ENCODE measurements at regions not wholly inside any gene's neighbourhood (a gene's known extent, or its start where the extent isn't known, plus 50 kb on each side); places are given as distances from the start of the nearest gene placed in this dataset.

DNA sequence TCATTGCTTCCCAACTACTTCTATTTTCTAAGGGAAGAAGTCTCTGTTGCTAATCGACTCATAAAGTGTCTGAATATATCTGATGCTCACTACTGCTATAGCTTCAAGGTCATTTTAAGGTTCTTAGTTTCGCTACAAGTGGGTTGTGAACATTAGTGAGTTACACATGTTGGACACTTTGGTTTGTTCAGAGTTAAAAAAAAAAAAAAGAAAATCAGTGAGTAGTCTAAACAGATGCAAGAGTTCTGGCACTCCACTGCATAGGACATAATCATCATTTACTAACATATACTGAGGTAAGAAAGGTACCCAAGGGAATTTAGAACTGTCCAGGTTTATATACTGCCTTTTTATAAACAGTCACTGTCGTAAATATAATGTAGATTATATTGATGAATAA, 108.8 kb downstream of the KLF12 start:
- no peak overlapping the region for H3K27ac ChIP-seq (ENCODE audit: low read length)
- peaks cover 5% of the 10 kb centered on the region for H3K36me3 ChIP-seq (ENCODE audit: control insufficient read depth, insufficient read depth, low read length)
- no peak overlapping the region for H3K4me3 ChIP-seq (ENCODE audit: low read length)
- DNase-seq = no peak
- no peaks in the 10 kb centered on the region for H3K9me3 ChIP-seq (replicated peaks; ENCODE audit: control insufficient read depth, low read depth, low read length)
- H3K27me3 ChIP-seq (ENCODE audit: control insufficient read depth, insufficient read depth, low read length) = no peaks in the 10 kb centered on the region
- no CpG with 5 or more reads among the region's 3 CpGs for WGBS (ENCODE audit: insufficient coverage)
- H3K4me1 ChIP-seq (ENCODE audit: control insufficient read depth, insufficient read depth, low read length) = no peaks in the 10 kb centered on the region

DNA sequence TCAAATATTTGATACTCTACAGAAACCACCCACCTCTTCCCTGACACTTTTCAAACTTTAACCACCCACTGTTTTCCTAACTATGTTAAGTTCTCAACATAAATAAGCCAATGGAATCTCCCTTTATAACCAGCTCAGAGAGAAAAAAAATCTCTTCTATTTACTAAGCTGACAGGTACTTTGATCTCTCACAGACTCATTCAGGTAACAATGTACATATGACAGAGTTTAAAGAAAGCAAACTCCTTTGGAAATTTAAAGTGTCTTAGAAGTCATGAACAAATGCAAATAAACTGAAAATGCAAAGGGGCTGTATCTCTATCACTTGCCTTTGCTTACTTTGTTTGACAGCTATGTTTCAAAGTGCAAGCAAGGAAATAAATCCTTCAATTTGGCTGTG, 109.3 kb downstream of the KLF12 start:
- no peak for DNase-seq
- H3K27me3 ChIP-seq (ENCODE audit: control insufficient read depth, insufficient read depth, low read length) = no peaks in the 10 kb centered on the region
- H3K27ac ChIP-seq (ENCODE audit: low read length) = no peak overlapping the region
- H3K4me1 ChIP-seq (ENCODE audit: control insufficient read depth, insufficient read depth, low read length) = no peaks in the 10 kb centered on the region
- peaks cover 5% of the 10 kb centered on the region for H3K36me3 ChIP-seq (ENCODE audit: control insufficient read depth, insufficient read depth, low read length)
- no peaks in the 10 kb centered on the region for H3K9me3 ChIP-seq (replicated peaks; ENCODE audit: control insufficient read depth, low read depth, low read length)
- no peak overlapping the region for H3K4me3 ChIP-seq (ENCODE audit: low read length)

DNA sequence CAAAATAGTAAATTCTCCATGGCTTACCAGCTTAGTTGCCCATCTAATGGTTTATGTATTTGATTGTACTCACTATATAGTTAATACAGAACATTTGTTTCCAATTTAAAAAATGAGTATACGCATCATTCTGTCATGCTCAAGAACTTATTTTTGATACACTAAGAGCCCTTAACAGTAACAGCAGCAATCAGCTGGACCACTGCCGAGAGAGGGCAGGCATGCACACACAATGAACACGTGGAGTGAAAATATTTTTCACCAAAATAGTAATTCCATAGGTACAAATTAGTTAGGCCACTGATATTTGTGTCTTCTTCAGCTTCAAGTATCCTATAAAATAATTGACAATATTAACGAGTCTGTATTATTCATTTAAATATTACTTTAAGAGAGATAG, 109.9 kb downstream of the KLF12 start:
- WGBS (ENCODE audit: insufficient coverage) = no CpG with 5 or more reads among the region's 4 CpGs
- Histone ChIP-seq H3K27me3 (ENCODE audit: control insufficient read depth, insufficient read depth, low read length) (no peaks in the 10 kb centered on the region), H3K9me3 (replicated peaks; ENCODE audit: control insufficient read depth, low read depth, low read length) (no peaks in the 10 kb centered on the region), H3K36me3 (ENCODE audit: control insufficient read depth, insufficient read depth, low read length) (peaks cover 5% of the 10 kb centered on the region), H3K4me1 (ENCODE audit: control insufficient read depth, insufficient read depth, low read length) (no peaks in the 10 kb centered on the region), H3K4me3 (ENCODE audit: low read length) (no peak overlapping the region), H3K27ac (ENCODE audit: low read length) (no peak overlapping the region)
- DNase-seq = no peak

DNA sequence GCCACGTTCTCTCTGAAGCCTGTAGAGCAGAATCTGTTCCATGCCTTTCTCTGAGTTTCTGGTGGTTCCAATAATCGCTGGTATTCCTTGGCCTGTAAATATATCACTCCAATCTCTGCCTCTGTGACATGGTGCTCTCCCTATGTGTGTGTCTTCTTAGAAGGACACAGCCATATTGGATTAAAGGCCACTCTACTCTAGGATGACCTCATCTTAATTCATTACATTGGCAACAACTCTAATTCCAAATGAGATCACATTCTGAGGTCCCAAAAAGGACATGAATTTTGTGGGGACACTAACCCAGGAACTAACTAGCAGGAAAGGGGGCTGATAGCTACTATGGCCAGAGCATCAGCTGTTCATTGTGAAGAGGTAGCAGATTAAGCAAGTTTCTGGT, 110.7 kb downstream of the KLF12 start:
- Histone ChIP-seq H3K4me1 (ENCODE audit: control insufficient read depth, insufficient read depth, low read length) (no peaks in the 10 kb centered on the region), H3K27me3 (ENCODE audit: control insufficient read depth, insufficient read depth, low read length) (no peaks in the 10 kb centered on the region), H3K4me3 (ENCODE audit: low read length) (no peak overlapping the region), H3K27ac (ENCODE audit: low read length) (no peak overlapping the region), H3K36me3 (ENCODE audit: control insufficient read depth, insufficient read depth, low read length) (peaks cover 5% of the 10 kb centered on the region), H3K9me3 (replicated peaks; ENCODE audit: control insufficient read depth, low read depth, low read length) (no peaks in the 10 kb centered on the region)
- no peak for DNase-seq
- WGBS (ENCODE audit: insufficient coverage) = 100% methylated on average over 1 of the region's 2 CpGs

DNA sequence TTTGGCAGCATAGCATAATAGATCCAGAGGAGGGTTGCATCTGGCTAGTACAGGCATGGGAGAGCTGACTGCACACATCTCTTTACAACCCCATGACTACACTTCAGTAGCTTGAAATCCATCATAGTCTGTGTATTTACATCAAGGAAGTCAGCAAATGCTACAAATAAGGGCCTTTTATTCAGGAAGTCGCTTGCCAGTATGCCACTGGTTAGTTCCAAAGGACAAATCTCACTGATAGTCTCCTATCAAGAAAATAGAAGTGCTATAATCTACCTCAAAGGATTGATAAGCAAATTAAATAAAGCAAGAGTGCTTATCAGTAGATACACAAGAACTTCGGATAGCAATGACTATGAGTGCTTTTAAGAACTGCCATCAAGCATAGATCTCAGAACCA, 112.7 kb downstream of the KLF12 start:
- Histone ChIP-seq H3K4me1 (ENCODE audit: control insufficient read depth, insufficient read depth, low read length) (no peaks in the 10 kb centered on the region), H3K27ac (ENCODE audit: low read length) (no peak overlapping the region), H3K9me3 (replicated peaks; ENCODE audit: control insufficient read depth, low read depth, low read length) (no peaks in the 10 kb centered on the region), H3K4me3 (ENCODE audit: low read length) (no peak overlapping the region), H3K27me3 (ENCODE audit: control insufficient read depth, insufficient read depth, low read length) (no peaks in the 10 kb centered on the region), H3K36me3 (ENCODE audit: control insufficient read depth, insufficient read depth, low read length) (peaks cover 5% of the 10 kb centered on the region)
- no CpG with 5 or more reads among the region's 2 CpGs for WGBS (ENCODE audit: insufficient coverage)
- no peak for DNase-seq

DNA sequence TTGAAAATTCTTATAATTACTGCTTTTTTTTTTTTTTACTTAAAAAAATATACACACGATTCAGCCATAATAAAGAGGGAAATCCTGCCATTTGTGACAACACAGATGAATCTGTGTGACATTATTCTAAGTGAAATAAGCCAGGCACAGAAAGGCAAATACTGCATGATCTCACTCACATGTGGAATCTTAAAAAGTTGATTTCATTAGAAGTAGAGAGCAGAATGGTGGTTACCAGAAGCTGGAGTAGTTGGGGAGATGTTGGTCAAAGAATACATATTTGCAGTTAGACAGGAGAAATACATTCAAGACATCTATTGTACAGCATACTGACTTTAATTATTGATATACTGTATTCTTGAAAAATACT, 116.2 kb downstream of the KLF12 start:
- no peaks in the 10 kb centered on the region for H3K36me3 ChIP-seq (ENCODE audit: control insufficient read depth, insufficient read depth, low read length)
- H3K4me3 ChIP-seq (ENCODE audit: low read length) = no peak overlapping the region
- H3K27ac ChIP-seq (ENCODE audit: low read length) = no peak overlapping the region
- H3K9me3 ChIP-seq (replicated peaks; ENCODE audit: control insufficient read depth, low read depth, low read length) = no peaks in the 10 kb centered on the region
- H3K27me3 ChIP-seq (ENCODE audit: control insufficient read depth, insufficient read depth, low read length) = no peaks in the 10 kb centered on the region
- no peak for DNase-seq
- H3K4me1 ChIP-seq (ENCODE audit: control insufficient read depth, insufficient read depth, low read length) = no peaks in the 10 kb centered on the region
- no CpG with 5 or more reads among the region's 1 CpG for whole genome bisulfite sequencing (ENCODE audit: insufficient coverage)

DNA sequence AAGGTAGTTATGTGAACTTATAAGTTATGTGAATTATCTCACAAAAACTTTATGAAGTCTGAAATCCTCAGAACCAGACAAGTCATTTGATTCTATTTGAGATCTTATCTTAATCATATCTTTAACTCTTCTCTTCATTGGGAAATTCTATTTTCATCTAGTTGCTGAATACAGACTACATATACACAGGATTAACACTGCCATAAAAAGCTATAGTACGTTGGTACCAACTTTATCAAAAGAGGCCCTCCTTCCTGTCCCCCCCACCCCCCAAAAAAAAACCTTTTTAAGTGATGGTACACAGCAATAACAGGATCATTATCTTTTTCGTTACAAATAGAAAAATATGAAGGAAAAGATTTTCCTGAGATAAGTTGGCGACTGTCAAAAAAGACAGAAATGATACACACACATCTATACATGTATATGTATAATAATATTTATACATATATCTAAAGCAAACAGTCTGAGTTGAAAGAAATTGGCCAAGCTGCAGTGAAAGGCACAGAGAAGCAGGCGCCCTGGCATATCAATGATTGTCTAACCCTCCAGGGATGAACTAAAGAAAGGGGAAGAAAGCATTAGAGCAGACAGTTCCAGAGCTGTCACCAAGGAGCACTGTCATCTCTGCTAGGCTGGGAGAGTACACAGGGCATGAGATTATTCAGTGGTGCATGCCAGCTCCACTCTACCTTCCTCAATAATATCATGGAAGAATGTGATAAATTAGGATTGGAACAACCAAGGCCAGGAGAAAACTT, 116.7 kb downstream of the KLF12 start:
- Histone ChIP-seq H3K27me3 (ENCODE audit: control insufficient read depth, insufficient read depth, low read length) (no peaks in the 10 kb centered on the region), H3K4me1 (ENCODE audit: control insufficient read depth, insufficient read depth, low read length) (no peaks in the 10 kb centered on the region), H3K27ac (ENCODE audit: low read length) (no peak overlapping the region), H3K9me3 (replicated peaks; ENCODE audit: control insufficient read depth, low read depth, low read length) (no peaks in the 10 kb centered on the region), H3K4me3 (ENCODE audit: low read length) (no peak overlapping the region), H3K36me3 (ENCODE audit: control insufficient read depth, insufficient read depth, low read length) (no peaks in the 10 kb centered on the region)
- no peak for DNase-seq
- 100% methylated on average over 1 of the region's 4 CpGs for WGBS (ENCODE audit: insufficient coverage)

DNA sequence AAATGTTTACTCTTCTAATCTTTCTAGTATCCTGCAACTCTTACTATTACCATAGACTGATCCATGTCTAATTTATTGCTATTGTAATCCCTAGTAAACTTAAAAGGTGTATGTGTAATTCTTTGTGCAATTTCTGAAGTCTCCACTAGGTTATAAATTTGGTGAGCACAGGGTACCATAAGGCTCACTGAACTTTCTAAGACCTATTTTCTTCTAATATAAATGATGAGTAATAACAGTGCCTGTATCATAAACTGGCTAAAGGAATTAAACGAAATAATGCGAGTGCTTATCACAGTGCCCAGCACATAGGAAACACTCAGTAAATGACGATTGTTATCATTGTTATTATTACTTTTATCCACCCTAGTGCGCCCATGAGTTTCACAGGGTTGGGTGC, 119.1 kb downstream of the KLF12 start:
- H3K9me3 ChIP-seq (replicated peaks; ENCODE audit: control insufficient read depth, low read depth, low read length) = no peaks in the 10 kb centered on the region
- no peaks in the 10 kb centered on the region for H3K4me1 ChIP-seq (ENCODE audit: control insufficient read depth, insufficient read depth, low read length)

DNA sequence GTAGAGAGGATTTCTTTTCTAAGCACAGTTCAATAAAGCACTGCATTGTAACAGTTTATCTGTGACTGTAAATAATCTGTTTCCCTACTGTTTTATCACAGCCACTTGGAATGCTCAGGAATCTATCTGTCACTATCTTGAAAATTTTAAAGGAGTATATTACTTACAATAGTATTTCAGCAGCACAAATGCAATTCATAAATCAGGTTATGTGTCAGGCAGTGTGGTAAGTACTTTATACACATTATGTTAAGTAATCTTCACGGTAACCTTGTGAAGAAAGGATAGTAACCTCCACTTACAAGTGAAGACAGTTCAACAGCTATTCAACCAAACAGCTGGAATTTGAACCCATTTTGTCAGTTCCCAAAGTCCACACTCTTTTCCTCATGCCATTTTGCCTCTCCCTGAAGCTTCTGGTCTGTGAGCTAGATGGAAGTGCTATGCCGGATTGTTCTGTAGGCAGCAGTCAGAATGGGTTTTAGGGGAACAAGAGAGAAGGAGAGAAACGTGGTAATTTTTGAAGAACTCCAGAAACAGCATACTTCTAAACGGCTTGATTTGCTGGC, 125.0 kb downstream of the KLF12 start:
- Histone ChIP-seq H3K4me1 (ENCODE audit: control insufficient read depth, insufficient read depth, low read length) (no peaks in the 10 kb centered on the region), H3K4me3 (ENCODE audit: low read length) (no peak overlapping the region), H3K27ac (ENCODE audit: low read length) (no peak overlapping the region), H3K36me3 (ENCODE audit: control insufficient read depth, insufficient read depth, low read length) (no peaks in the 10 kb centered on the region), H3K27me3 (ENCODE audit: control insufficient read depth, insufficient read depth, low read length) (no peaks in the 10 kb centered on the region), H3K9me3 (replicated peaks; ENCODE audit: control insufficient read depth, low read depth, low read length) (no peaks in the 10 kb centered on the region)
- no CpG with 5 or more reads among the region's 4 CpGs for WGBS (ENCODE audit: insufficient coverage)
- DNase-seq = no peak

More for the DNA sequence above, 119.1 kb downstream of the KLF12 start:
- WGBS (ENCODE audit: insufficient coverage) = no CpG with 5 or more reads among the region's 4 CpGs
- no peaks in the 10 kb centered on the region for H3K36me3 ChIP-seq (ENCODE audit: control insufficient read depth, insufficient read depth, low read length)
- no peaks in the 10 kb centered on the region for H3K27me3 ChIP-seq (ENCODE audit: control insufficient read depth, insufficient read depth, low read length)
- H3K27ac ChIP-seq (ENCODE audit: low read length) = no peak overlapping the region
- no peak for DNase-seq
- no peak overlapping the region for H3K4me3 ChIP-seq (ENCODE audit: low read length)

DNA sequence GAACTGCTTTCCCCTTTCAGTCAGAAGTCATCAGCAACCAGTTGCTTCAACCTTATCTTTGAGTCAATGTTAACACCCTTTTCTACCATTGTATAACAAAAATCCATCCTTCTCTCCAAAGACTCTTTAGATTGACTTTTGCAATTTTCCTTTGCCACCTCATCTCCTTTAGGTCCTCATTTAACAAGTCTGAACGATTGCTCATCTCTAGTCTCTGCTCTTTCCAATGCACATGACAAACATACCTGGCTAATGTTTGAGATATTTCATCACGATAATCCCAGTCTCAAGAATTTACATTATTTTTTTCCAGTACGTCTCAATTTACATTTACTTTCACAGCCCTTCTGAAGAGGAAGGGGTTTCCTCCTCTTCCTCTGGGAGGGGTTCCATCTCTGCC, 127.5 kb downstream of the KLF12 start:
- H3K4me3 ChIP-seq (ENCODE audit: low read length) = no peak overlapping the region
- no peaks in the 10 kb centered on the region for H3K27me3 ChIP-seq (ENCODE audit: control insufficient read depth, insufficient read depth, low read length)
- no peak overlapping the region for H3K27ac ChIP-seq (ENCODE audit: low read length)
- H3K9me3 ChIP-seq (replicated peaks; ENCODE audit: control insufficient read depth, low read depth, low read length) = no peaks in the 10 kb centered on the region
- DNase-seq = no peak
- no peaks in the 10 kb centered on the region for H3K36me3 ChIP-seq (ENCODE audit: control insufficient read depth, insufficient read depth, low read length)
- no peaks in the 10 kb centered on the region for H3K4me1 ChIP-seq (ENCODE audit: control insufficient read depth, insufficient read depth, low read length)
- 100% methylated on average over 1 of the region's 3 CpGs for WGBS (ENCODE audit: insufficient coverage)

Data from muscle of leg (tissue), 3 donors.